HG02678 (cell line): ENCODE measurements at regions not wholly inside any gene's neighbourhood (a gene's known extent, or its start where the extent isn't known, plus 50 kb on each side); places are given as distances from the start of the nearest gene placed in this dataset.

ENCODE experiments used
- ATAC-seq: cut with Tn5 transposase; IDR thresholded peaks from one replicate; pipeline ENCODE4 v1.9.1; 2021; ENCODE audit warnings: mild to moderate bottlenecking, moderate library complexity; ENCODE audit not compliant: unreplicated experiment

GRCh38 chr20:21653628-21654027 is 51.8 kb upstream of the PAX1 start:
- ATAC-seq: no peak

DNA sequence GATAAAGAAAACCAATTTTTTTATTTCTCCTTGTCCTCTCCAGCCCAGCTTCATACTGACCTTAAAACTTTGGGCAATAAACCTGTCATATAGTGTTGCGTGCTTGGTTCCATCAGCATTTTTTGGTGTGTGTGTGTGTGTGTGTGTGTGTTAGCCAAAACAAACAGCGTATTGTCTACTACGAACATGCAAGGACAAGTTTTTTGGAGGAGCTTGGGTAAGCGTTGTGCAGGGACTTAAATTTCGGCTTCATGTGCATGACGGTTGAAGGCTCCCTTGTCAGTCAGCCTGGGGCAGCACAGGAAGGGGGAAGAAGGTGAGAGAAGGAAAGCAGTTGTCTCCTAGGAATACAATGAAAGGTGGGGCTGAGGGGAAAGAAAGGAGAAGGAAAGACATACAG is 62.0 kb upstream of the PAX1 start:
- ATAC-seq: no peak

- ATAC-seq: no peak
These were observed 64.9 kb upstream of the PAX1 start for GRCh38 chr20:21640556-21640955.

DNA sequence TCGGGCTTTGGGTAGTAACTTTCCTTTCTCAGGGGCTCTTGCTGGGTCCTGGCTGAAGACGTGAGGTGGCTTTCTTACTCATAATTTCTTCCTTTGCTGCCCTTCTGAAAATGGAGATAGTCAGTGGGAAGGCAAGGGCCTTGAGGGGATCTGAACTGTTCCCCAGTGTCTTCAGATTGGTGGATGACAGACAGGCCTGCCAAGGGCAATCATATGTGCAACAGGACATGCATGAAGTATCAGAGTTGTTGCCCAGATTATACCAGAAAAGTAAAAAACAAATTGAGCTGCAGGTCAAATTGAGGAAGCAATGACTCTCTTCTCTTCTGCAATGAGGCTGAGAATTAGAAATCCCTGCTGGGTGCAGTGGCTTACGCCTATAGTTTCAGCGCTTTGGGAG is 71.6 kb upstream of the PAX1 start:
- no peak for ATAC-seq

DNA sequence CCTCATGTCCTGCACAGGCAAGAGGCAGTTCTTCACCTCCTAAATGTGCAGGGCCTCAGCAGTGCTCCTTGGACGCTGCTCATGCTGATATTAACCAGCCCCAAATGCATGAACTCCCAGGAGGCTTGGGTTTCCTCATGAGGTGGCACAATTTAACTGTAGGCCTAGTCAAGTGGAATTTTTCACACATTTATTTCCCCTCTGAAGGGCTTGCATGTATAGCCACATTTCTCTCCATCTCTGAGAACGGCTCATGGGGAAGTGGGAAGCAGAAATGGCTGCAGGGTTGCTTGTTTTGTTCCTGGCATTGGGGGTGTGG is 72.8 kb upstream of the PAX1 start:
- no peak for ATAC-seq

DNA sequence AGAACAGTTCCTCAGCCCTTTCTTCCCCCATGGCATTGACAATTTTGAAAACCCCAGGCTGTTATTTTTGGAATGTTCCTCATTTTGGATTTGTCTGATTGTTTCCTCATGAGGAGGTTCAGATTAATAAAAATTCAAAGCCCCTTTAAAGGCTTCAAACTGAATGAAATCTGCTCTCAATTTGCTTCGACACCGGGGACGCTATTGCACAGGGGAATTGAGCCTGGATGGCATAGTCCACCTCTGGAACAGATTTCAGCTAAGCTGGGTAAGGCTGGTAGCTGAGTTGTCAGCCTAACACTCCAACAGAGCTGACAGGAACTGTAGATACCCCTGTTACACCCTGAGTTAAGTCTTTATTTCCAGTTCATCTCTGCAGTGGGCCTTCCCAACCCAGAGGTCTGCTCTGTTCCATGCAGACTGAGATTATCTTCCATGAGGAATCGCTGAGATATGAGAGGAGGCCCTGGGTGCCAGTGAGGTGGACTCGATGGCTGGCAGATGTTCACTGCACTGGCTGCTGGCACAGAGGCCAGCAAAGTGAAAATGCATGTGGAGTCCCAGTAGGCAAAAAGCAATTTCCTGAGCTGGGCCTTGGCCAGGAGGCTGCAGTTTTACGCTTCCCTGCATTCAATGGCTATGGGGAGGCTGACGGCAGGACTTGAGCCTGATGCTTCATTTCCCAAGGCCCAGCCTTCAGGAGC is 73.3 kb upstream of the PAX1 start:
- no peak for ATAC-seq

GRCh38 chr20:21628800-21629199 is 76.7 kb upstream of the PAX1 start:
- ATAC-seq: no peak

- ATAC-seq: no peak
These were observed 81.7 kb upstream of the PAX1 start for GRCh38 chr20:21623781-21624094.

DNA sequence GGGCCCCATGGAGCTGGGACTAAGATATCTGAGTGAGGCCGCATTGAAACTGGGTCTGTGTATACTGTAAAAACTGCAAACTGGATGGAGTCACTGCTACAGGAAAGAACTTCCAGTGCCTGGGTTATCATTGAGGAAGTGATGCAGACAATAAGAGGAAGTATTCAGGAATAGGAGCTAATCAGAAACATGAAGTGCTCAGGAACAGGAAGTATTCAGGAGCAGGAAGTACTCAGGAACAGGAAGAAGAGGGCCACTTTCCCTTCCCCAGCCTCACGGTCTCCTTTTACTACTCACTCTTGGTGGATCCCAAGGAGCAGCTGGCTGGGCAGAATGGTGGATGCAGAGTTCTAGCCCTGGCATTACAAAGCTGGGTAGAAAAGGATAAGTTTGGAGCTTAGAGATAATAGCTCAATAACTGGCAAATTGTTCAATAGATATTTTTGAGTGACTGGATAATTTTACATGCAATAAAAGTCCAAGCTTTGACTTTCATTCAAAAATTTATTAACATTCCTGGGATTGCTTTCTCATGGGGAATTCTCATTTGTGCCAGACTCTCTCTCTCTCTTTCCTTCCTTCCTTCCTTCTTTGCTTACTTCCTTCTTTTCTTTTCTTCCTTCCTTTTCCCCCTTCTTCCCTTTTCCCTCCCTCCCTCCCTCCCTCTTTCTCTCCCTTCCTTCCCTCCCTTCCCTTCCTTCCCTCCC is 82.2 kb upstream of the PAX1 start:
- no peak for ATAC-seq

GRCh38 chr20:21622097-21622857 is 83.2 kb upstream of the PAX1 start:
- no peak for ATAC-seq

DNA sequence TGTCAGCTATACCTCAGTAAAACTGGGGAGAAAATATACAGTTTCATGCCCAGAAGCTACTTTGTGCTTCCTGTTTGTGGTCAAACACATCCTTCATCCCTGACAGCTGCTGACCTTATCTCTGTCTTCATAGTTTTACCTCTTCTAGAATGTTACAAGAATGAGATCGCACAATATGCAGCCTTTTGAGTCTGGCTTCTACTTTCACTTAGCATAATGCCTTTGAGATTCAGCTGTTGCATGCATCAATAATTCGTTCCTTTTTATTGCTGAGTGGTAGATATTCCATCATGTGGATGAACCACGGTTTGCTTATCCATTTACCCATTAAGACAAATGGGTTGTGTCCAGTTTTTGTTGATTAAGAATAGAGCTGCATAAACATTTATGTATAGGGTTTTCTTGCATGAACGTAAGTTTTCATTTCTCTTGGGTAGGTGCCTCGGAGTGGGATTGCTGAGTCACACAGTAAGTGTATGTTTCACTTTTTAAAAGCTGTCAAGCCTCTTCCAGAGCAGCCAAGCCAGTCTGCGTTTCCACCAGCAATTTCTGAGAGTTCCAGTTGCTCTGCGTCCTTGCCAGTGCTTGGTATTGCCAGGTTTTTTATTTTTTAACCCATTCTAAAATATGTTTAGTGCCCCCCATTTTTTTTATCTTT is 86.6 kb upstream of the PAX1 start:
- no peak for ATAC-seq

DNA sequence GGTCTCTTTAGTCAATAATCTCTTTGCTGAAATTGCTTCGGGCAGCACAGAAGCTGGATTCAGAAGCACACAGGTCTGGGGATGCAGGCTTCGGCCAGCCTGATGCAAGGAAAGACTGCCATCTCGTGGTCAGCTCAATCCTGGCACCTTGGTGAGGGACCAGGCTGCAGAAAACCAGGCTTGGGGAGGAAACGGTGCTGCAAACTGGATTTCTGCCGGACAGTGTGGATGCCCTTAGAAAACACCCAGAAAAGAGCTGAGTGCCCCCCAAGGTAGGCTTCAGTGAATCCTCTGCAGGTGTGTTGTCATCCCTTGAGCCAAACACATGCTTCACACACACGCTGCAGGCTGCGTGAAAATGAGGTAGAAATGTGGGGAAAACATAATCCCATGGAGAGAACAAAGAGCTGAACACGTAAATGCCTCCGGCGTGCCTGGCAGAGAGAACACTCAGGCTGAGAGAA is 89.8 kb upstream of the PAX1 start:
- peak; percentile 69 for ATAC-seq

DNA sequence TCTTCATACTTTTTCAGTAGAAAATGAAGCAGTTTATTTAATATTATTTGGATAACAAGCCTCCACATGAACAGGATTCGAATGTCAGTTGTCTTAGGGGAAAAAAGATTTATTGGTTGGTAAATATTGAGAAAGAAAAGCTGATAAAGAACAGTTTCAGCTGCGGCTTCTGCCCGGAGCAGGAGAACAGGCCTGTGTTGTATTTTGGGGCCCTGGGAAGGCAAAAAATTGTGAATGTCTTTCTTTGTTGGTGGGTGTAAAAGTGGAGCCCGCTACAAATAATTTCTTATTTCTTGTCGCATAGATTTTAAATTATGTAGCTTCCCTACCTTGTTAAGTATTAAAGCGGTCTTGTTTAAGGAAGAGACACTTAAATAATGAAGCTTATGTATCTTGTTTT is 90.5 kb upstream of the PAX1 start:
- ATAC-seq: no peak

DNA sequence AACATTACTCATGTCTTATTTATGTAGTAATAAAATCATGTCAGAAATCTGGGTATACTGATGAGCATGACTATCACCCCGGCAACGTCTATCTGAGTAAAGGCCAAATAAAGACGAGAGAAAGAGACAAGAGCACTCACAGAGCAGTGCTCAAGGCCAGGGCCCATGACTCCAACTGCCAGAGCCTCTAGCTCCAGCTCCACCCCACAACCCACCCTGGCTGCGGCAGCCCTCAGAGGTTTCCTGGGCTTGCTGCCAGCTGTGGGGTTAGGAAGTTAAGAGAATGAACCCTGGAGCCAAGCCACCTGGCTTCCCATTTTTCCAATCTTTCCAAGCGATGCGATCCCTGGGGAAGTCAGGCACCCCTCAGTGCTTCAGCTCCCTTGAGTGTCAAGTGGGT is 92.0 kb upstream of the PAX1 start:
- ATAC-seq: no peak

DNA sequence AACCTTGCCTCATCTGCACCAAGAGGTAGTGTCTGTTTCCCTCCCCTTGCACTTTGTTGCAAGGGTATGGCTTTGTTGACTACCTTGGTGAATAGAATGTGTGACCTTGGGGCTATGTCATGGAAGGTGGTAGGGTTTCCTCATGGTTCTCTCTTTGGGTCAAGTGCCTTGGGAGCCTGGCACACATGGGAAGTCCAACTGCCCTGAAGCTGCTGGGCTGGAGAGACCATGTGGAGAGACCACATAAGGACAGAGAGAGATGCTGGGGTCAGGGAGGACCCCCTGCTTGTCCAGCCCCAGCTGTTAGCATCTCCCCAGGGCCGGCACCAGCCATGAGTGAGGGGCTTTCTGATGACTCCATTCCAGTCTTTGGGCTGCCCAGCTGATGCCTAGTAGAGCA is 95.5 kb upstream of the PAX1 start:
- ATAC-seq: no peak

DNA sequence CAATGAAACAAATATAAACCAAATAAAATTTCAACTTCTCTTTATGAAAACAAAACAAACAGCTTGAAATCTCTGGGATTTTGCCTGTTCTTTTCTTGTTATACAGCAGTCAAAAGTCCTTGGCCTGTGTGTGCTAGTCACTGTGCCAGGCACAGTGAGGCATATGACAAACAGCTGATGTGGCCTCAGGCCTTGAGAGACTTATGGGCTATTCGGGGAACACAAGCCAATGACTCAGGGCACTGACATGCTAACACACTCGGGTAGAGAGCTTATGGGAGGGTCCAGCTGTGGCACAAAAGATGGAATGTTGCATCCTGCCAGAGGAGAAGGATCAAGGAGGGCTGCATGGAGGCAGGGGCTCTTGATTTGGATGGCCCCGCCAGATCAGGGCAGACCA is 95.4 kb upstream of the NKX2-2 start:
- ATAC-seq: no peak

- ATAC-seq: no peak
These were observed 94.9 kb upstream of the NKX2-2 start for GRCh38 chr20:21608777-21609176.

GRCh38 chr20:21607971-21608725 is 94.3 kb upstream of the NKX2-2 start:
- ATAC-seq: no peak

GRCh38 chr20:21601799-21602198 is 87.9 kb upstream of the NKX2-2 start:
- no peak for ATAC-seq

DNA sequence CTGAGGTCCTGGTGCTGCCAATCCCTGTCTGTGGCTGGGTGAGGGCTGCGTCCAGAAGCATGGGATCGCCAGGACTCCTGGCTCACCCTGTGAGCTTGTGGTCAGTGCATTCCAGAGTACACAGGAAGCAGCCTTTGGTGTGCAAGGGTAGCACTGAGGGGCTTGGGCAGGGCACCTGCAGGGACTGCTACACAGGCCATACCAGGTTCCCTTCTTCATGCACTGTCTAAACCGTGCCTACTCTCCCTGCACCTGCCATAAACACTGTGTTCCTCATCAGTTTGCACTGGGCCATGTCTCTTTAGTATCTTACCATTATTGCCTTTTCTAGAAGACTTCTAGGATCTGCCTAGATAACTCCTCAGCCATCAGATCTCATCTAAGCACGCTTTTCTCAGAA is 72.8 kb upstream of the NKX2-2 start:
- ATAC-seq: no peak
